ENCODE measurements at regions not wholly inside any gene's neighbourhood (a gene's known extent, or its start where the extent isn't known, plus 50 kb on each side); places are given as distances from the start of the nearest gene placed in this dataset.

- TF ChIP-seq, protein P1, sequence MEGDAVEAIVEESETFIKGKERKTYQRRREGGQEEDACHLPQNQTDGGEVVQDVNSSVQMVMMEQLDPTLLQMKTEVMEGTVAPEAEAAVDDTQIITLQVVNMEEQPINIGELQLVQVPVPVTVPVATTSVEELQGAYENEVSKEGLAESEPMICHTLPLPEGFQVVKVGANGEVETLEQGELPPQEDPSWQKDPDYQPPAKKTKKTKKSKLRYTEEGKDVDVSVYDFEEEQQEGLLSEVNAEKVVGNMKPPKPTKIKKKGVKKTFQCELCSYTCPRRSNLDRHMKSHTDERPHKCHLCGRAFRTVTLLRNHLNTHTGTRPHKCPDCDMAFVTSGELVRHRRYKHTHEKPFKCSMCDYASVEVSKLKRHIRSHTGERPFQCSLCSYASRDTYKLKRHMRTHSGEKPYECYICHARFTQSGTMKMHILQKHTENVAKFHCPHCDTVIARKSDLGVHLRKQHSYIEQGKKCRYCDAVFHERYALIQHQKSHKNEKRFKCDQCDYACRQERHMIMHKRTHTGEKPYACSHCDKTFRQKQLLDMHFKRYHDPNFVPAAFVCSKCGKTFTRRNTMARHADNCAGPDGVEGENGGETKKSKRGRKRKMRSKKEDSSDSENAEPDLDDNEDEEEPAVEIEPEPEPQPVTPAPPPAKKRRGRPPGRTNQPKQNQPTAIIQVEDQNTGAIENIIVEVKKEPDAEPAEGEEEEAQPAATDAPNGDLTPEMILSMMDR (IDR thresholded peaks at IDR 0.05; ENCODE audit: insufficient read depth, low read depth, low read length, missing control alignments): no peak
- no peak overlapping the region for H3K4me3 ChIP-seq (ENCODE audit: low read length)
- DNase-seq (ENCODE audit: low read depth): no peak
Observed at GRCh38 chr20:40307997-40308396, 381.0 kb downstream of the MAFB start.

DNA sequence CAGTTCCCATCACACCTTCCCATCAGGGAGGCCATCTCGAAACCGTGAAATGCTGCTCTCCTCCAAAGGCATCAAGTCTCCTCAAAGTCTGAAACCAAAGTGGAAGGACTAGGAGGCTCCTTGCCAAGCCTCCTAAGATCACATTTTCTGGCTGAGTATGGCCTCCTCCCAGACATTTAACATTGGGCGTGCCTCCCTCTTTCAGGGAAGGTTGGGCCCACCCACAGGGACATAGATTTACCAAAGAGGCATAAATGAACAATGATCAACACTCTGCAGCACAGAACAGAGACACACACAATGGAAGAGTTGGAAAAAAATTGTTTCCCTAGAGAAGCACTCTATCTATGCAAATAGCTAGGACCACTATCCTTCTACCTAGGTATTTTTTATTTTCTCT lies 381.8 kb downstream of the MAFB start:
- DNase-seq (ENCODE audit: low read depth): no peak
- H3K4me3 ChIP-seq (ENCODE audit: low read length): no peak overlapping the region
- TF ChIP-seq, protein P1 (IDR thresholded peaks at IDR 0.05; ENCODE audit: insufficient read depth, low read depth, low read length, missing control alignments): no peak

GRCh38 chr20:40305303-40305702 lies 383.7 kb downstream of the MAFB start:
- no peak for DNase-seq (ENCODE audit: low read depth)
- H3K4me3 ChIP-seq (ENCODE audit: low read length): no peak overlapping the region
- TF ChIP-seq, protein P1 (IDR thresholded peaks at IDR 0.05; ENCODE audit: insufficient read depth, low read depth, low read length, missing control alignments): no peak

GRCh38 chr20:40304119-40304613 lies 384.9 kb downstream of the MAFB start:
- TF ChIP-seq, protein P1 (IDR thresholded peaks at IDR 0.05; ENCODE audit: insufficient read depth, low read depth, low read length, missing control alignments): no peak
- H3K4me3 ChIP-seq (ENCODE audit: low read length): no peak overlapping the region
- DNase-seq (ENCODE audit: low read depth): no peak

DNA sequence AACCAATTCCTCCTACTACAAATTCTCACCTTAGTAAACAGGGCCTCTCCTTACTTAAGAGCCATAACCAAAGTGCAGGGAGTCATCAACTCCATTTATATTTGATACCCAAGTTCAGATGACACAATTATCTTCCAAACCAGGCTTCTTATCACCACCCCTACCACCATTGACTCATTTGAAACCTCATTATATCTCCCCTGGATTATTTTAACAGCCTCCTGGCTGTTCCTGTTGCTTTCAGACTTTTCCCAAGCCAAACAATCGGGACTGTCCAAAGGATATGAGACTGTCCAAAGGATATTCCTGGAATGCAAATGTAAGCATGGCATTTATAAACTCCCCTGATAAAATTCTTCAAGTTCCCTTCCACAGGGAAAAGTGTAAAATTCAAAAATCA lies 394.3 kb downstream of the MAFB start:
- no peak for DNase-seq (ENCODE audit: low read depth)
- TF ChIP-seq, protein P1 (IDR thresholded peaks at IDR 0.05; ENCODE audit: insufficient read depth, low read depth, low read length, missing control alignments): no peak
- H3K4me3 ChIP-seq (ENCODE audit: low read length): no peak overlapping the region

- TF ChIP-seq, protein P1 (IDR thresholded peaks at IDR 0.05; ENCODE audit: insufficient read depth, low read depth, low read length, missing control alignments): no peak
- no peak overlapping the region for H3K4me3 ChIP-seq (ENCODE audit: low read length)
- no peak for DNase-seq (ENCODE audit: low read depth)
Observed at GRCh38 chr20:40294175-40294574, 394.9 kb downstream of the MAFB start.

DNA sequence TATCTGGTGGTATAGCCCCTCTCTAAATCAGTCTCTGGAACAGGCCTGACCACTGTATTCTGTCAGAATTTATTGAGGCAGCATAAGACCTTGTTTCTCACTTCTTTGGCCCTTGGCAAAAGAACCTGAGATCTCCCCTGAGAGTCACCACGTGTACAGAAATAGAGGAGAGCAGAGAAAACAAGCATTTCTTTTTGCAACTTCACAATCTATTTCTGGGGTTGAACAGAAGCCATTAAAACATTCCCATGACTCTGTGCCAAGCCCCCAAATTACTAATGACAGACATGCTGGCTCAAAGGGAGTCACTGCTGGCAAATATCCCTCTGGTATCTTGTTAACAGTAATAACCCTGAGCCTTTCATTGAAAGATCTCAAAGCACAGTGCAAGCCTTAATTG lies 395.3 kb downstream of the MAFB start:
- no peak overlapping the region for H3K4me3 ChIP-seq (ENCODE audit: low read length)
- no peak for DNase-seq (ENCODE audit: low read depth)
- TF ChIP-seq, protein P1 (IDR thresholded peaks at IDR 0.05; ENCODE audit: insufficient read depth, low read depth, low read length, missing control alignments): no peak

All from epithelial cell of esophagus (primary cell).